RWPE2 (cell line): ENCODE measurements at regions not wholly inside any gene's neighbourhood (a gene's known extent, or its start where the extent isn't known, plus 50 kb on each side); places are given as distances from the start of the nearest gene placed in this dataset.

Source experiments
- ATAC-seq: fragments of 200-7000 bp; cut with Tn5 transposase; 3 replicates; pipeline ENCODE4 v1.9.1; 2021; ENCODE audit warnings: low read depth
- DNase-seq: peaks from one replicate; pipeline ENCODE4 v3.0.0-alpha.2; 2020; ENCODE audit warnings: low spot score
- H3K27ac ChIP-seq: fragments of 450-650 bp; 2 replicates; pipeline ENCODE4 v1.5.1; 2017; ENCODE audit warnings: mild to moderate bottlenecking; ENCODE audit not compliant: poor library complexity, severe bottlenecking
- H3K27me3 ChIP-seq: fragments of 250-450 bp; sonication (Bioruptor Pico); 2 replicates; pipeline ENCODE4 v1.5.1; 2021; ENCODE audit warnings: mild to moderate bottlenecking, moderate library complexity; ENCODE audit not compliant: insufficient read depth, poor library complexity, severe bottlenecking
- H3K36me3 ChIP-seq: fragments of 250-450 bp; sonication (Bioruptor Pico); 2 replicates; pipeline ENCODE4 v1.5.1; 2020; ENCODE audit warnings: low read depth, mild to moderate bottlenecking, moderate library complexity
- H3K4me1 ChIP-seq: fragments of 250-450 bp; sonication (Bioruptor Pico); 2 replicates; pipeline ENCODE4 v1.5.1; 2021; ENCODE audit warnings: mild to moderate bottlenecking, moderate library complexity; ENCODE audit not compliant: insufficient read depth, poor library complexity, severe bottlenecking
- H3K4me3 ChIP-seq: fragments of 250-450 bp; sonication (Bioruptor Pico); 2 replicates; pipeline ENCODE4 v1.5.1; 2021; ENCODE audit warnings: mild to moderate bottlenecking, moderate library complexity; ENCODE audit not compliant: severe bottlenecking
- H3K9me3 ChIP-seq: fragments of 250-450 bp; sonication (Bioruptor Pico); 2 replicates; pipeline ENCODE4 v1.5.1; 2021; ENCODE audit warnings: mild to moderate bottlenecking, moderate library complexity; ENCODE audit not compliant: severe bottlenecking
- CTCF ChIP-seq: fragments of 450-650 bp; IDR thresholded peaks from one replicate; pipeline ENCODE4 v1.5.1; 2017; ENCODE audit warnings: mild to moderate bottlenecking, moderate library complexity; ENCODE audit not compliant: poor library complexity, severe bottlenecking

GRCh38 chr15:61441891-61442290 lies 212.8 kb upstream of the RORA start:
- DNase-seq (no peak), ATAC-seq (no peak)
- Histone ChIP-seq H3K4me3 (no peak overlapping the region), H3K36me3 (no peaks in the 10 kb centered on the region), H3K9me3 (no peaks in the 10 kb centered on the region), H3K27ac (no peak overlapping the region), H3K4me1 (no peaks in the 10 kb centered on the region), H3K27me3 (peaks cover 40% of the 10 kb centered on the region)
- TF ChIP-seq CTCF, result no peak

- H3K27ac ChIP-seq, result no peak overlapping the region
- no peak overlapping the region for H3K4me3 ChIP-seq
- peaks cover 38% of the 10 kb centered on the region for H3K27me3 ChIP-seq
- H3K4me1 ChIP-seq, result no peaks in the 10 kb centered on the region
- no peak for DNase-seq
- no peak for TF ChIP-seq CTCF
- ATAC-seq, result no peak
- H3K36me3 ChIP-seq, result no peaks in the 10 kb centered on the region
- H3K9me3 ChIP-seq, result no peaks in the 10 kb centered on the region
These were observed 197.4 kb upstream of the RORA start for GRCh38 chr15:61426466-61426865.

GRCh38 chr15:61425934-61426333 lies 196.8 kb upstream of the RORA start:
- Histone ChIP-seq H3K36me3 (no peaks in the 10 kb centered on the region), H3K9me3 (no peaks in the 10 kb centered on the region), H3K4me3 (no peak overlapping the region), H3K27me3 (peaks cover 34% of the 10 kb centered on the region), H3K27ac (no peak overlapping the region), H3K4me1 (no peaks in the 10 kb centered on the region)
- ATAC-seq, result no peak
- DNase-seq, result no peak
- no peak for TF ChIP-seq CTCF

- DNase-seq (no peak), ATAC-seq (no peak)
- no peaks in the 10 kb centered on the region for H3K36me3 ChIP-seq
These were observed 193.7 kb upstream of the RORA start for GRCh38 chr15:61422773-61423172.

More at GRCh38 chr15:61422773-61423172, 193.7 kb upstream of the RORA start:
- Histone ChIP-seq H3K4me1 (no peaks in the 10 kb centered on the region), H3K4me3 (no peak overlapping the region), H3K27me3 (peaks cover 46% of the 10 kb centered on the region), H3K9me3 (no peaks in the 10 kb centered on the region), H3K27ac (no peak overlapping the region)
- no peak for TF ChIP-seq CTCF
